Thyroid gland (tissue), 4 donors: ENCODE measurements at regions not wholly inside any gene's neighbourhood (a gene's known extent, or its start where the extent isn't known, plus 50 kb on each side); places are given as distances from the start of the nearest gene placed in this dataset.
A peak's percentile ranks its signal among the peaks of the same experiment; 100 is the strongest.

Experiments
- DNase-seq, 2 donors: peaks; one replicate each; pipeline ENCODE4 v3.0.0-alpha.2; 2019
- H3K27ac ChIP-seq, 3 donors: fragments of 200-600 bp; sonication (generic); 1 replicate in 2 of 3; 2 replicates in 1 of 3; pipeline ENCODE4 v1.5.1; 2016 to 2019; ENCODE audit warnings: mild to moderate bottlenecking in 1 of 3, moderate library complexity in 1 of 3
- H3K27me3 ChIP-seq: fragments of 200-600 bp; sonication (generic); one replicate; pipeline ENCODE4 v1.5.1; 2019
- H3K36me3 ChIP-seq, 2 donors: fragments of 200-600 bp; sonication (generic); one replicate each; pipeline ENCODE4 v1.5.1; 2016 to 2019
- H3K4me1 ChIP-seq, 2 donors: fragments of 200-600 bp; sonication (generic); one replicate each; pipeline ENCODE4 v1.5.1; 2017 to 2019
- H3K4me3 ChIP-seq, 3 donors: fragments of 200-600 bp; sonication (generic); replicated peaks in 1 of 3; 1 replicate in 2 of 3; 2 replicates in 1 of 3; pipeline ENCODE4 v1.5.1; 2016; ENCODE audit warnings: mild to moderate bottlenecking in 1 of 3
- H3K9me3 ChIP-seq: fragments of 200-600 bp; sonication (generic); one replicate; pipeline ENCODE4 v1.5.1; 2017
- CTCF ChIP-seq, 6 experiments: fragments of 200-600 bp in 3 of 6; fragments of 450-650 bp in 3 of 6; sonication (generic) in 3 of 6; IDR thresholded peaks; one replicate each; pipeline ENCODE4 v1.5.1; 2016 to 2019; ENCODE audit warnings: antibody characterized with exemption in 6 of 6, mild to moderate bottlenecking in 2 of 6, inconsistent platforms in 1 of 6, moderate library complexity in 1 of 6
- POLR2A ChIP-seq, 2 donors: fragments of 450-650 bp; IDR thresholded peaks; one replicate each; pipeline ENCODE4 v1.6.1; 2017; ENCODE audit warnings: antibody characterized with exemption in 2 of 2, mild to moderate bottlenecking in 2 of 2, moderate library complexity in 1 of 2
- WGBS, 2 donors: methylation state at CpG; one replicate each; pipeline ENCODE4 v1.1.5; 2017; 5-methylcytosine and 5-hydroxymethylcytosine counted together
- intact Hi-C: fragments of 100-400 bp; cut with DNase I; formaldehyde crosslinking; loops from one replicate; pipeline ENCODE4 v1.15.1; 2023

- Histone ChIP-seq H3K27ac (no peak overlapping the region), H3K4me3 (no peak overlapping the region), H3K36me3 (no peaks in the 10 kb centered on the region), H3K27me3 (no peaks in the 10 kb centered on the region), H3K4me1 (no peaks in the 10 kb centered on the region), H3K9me3 (no peaks in the 10 kb centered on the region)
- intact Hi-C loops: no loop called here
- DNase-seq: no peak
- TF ChIP-seq CTCF (IDR thresholded peaks at IDR 0.05) (no peak), POLR2A (IDR thresholded peaks at IDR 0.05) (no peak)
Observed at GRCh38 chrX:27236681-27237080, 226.5 kb downstream of the PPP4R3C start.

- WGBS, 2 donors: 81 to 94% methylated on average over 2 of the region's 2 CpGs
- TF ChIP-seq CTCF (IDR thresholded peaks at IDR 0.05) (no peak), POLR2A (IDR thresholded peaks at IDR 0.05) (no peak)
- DNase-seq: no peak
- Histone ChIP-seq H3K9me3 (no peaks in the 10 kb centered on the region), H3K27ac (no peak overlapping the region), H3K36me3 (no peaks in the 10 kb centered on the region), H3K4me1 (no peaks in the 10 kb centered on the region), H3K4me3 (no peak overlapping the region), H3K27me3 (no peaks in the 10 kb centered on the region)
- intact Hi-C loops: no loop called here
Observed at GRCh38 chrX:27229721-27230120, 233.4 kb downstream of the PPP4R3C start.

- H3K4me3 ChIP-seq: no peak overlapping the region
- no peaks in the 10 kb centered on the region for H3K9me3 ChIP-seq
- no peak for TF ChIP-seq CTCF (IDR thresholded peaks at IDR 0.05)
- TF ChIP-seq POLR2A (IDR thresholded peaks at IDR 0.05): no peak
- no peak overlapping the region for H3K27ac ChIP-seq
- H3K4me1 ChIP-seq: no peaks in the 10 kb centered on the region
- no peak for DNase-seq
- no peaks in the 10 kb centered on the region for H3K36me3 ChIP-seq
- intact Hi-C loops: no loop called here
- WGBS, 2 donors: 88 to 100% methylated on average over 1 of the region's 8 CpGs
- H3K27me3 ChIP-seq: no peaks in the 10 kb centered on the region
Observed at GRCh38 chrX:27222661-27223060, 240.5 kb downstream of the PPP4R3C start.

GRCh38 chrX:27186671-27187070, 276.5 kb downstream of the PPP4R3C start:
- Histone ChIP-seq H3K27me3 (no peaks in the 10 kb centered on the region), H3K27ac (no peak overlapping the region), H3K4me3 (no peak overlapping the region), H3K4me1 (no peaks in the 10 kb centered on the region), H3K9me3 (no peaks in the 10 kb centered on the region), H3K36me3 (no peaks in the 10 kb centered on the region)
- TF ChIP-seq POLR2A (IDR thresholded peaks at IDR 0.05): no peak
- TF ChIP-seq CTCF (IDR thresholded peaks at IDR 0.05): peak in 4 of 6 experiments; percentile 21 to 39 (median 34)
- intact Hi-C loops: no loop called here
- WGBS, 2 donors: 24 to 31% methylated on average over 5 of the region's 5 CpGs
- no peak for DNase-seq

- intact Hi-C loops: no loop called here
- TF ChIP-seq POLR2A (IDR thresholded peaks at IDR 0.05) (no peak), CTCF (IDR thresholded peaks at IDR 0.05) (no peak)
- whole genome bisulfite sequencing, 2 donors: 61 to 72% methylated on average over 4 of the region's 4 CpGs
- no peak overlapping the region for H3K4me3 ChIP-seq
- H3K4me1 ChIP-seq: no peaks in the 10 kb centered on the region
- H3K9me3 ChIP-seq: no peaks in the 10 kb centered on the region
- no peak overlapping the region for H3K27ac ChIP-seq
- no peak for DNase-seq
- H3K27me3 ChIP-seq: no peaks in the 10 kb centered on the region
- H3K36me3 ChIP-seq: no peaks in the 10 kb centered on the region
Observed at GRCh38 chrX:27163236-27163635, 299.9 kb downstream of the PPP4R3C start.
